NCI-H526 (cell line): ENCODE measurements at regions not wholly inside any gene's neighbourhood (a gene's known extent, or its start where the extent isn't known, plus 50 kb on each side); places are given as distances from the start of the nearest gene placed in this dataset.

ENCODE experiments used
- DNase-seq, 2 experiments: peaks; one replicate each; lab custom pipeline; 2025; lab: John Stamatoyannopoulos, UW

DNA sequence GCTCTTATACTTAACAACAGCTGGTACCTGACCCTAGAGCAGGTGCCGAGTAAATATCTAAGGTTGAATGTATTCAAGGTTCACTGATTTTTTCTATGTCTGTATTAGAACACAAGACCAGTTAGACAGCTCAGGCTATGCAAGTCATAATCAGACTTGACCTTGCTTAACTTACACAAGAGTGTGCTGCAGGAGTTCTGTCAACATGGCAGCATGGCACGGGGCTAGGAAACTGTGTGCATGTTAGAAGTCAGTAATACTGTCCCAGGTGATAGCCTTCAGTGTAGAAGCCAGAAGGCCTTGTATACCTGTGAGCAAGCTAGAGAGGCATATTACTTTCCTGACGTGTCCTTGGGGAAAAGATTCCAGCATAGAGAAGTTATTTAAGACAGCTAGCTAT lies 253.1 kb downstream of the FAT3 start:
- DNase-seq: peak in 1 of 2 experiments; percentile 60

- DNase-seq: no peak
Measured at GRCh38 chr11:92480499-92480898, 255.9 kb downstream of the FAT3 start.

- peak; percentile 69 to 79 for DNase-seq
Measured at GRCh38 chr11:92482492-92483060, 258.0 kb downstream of the FAT3 start.

GRCh38 chr11:92484570-92484969 lies 260.0 kb downstream of the FAT3 start:
- DNase-seq: no peak

GRCh38 chr11:92489826-92490399 lies 265.3 kb downstream of the FAT3 start:
- peak; percentile 98 to 99 for DNase-seq

DNA sequence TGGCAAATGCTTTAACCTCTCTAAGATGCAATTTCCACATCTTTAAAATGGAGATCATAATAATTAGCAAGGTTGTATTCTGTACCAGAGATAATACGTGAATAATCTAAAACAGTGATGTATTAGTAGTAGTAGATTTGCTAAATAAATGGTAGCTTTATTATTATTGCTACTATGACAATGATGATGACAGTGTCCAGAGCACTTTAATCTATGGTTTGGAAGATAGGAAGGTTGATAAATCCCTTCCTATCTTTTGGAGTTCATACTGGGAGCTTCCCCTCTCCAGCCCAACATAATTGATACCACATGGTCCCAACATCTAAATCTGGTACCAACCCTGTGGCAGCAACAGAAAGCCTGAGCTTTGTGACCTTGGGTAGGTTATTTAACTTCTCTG lies 267.8 kb downstream of the FAT3 start:
- no peak for DNase-seq

DNA sequence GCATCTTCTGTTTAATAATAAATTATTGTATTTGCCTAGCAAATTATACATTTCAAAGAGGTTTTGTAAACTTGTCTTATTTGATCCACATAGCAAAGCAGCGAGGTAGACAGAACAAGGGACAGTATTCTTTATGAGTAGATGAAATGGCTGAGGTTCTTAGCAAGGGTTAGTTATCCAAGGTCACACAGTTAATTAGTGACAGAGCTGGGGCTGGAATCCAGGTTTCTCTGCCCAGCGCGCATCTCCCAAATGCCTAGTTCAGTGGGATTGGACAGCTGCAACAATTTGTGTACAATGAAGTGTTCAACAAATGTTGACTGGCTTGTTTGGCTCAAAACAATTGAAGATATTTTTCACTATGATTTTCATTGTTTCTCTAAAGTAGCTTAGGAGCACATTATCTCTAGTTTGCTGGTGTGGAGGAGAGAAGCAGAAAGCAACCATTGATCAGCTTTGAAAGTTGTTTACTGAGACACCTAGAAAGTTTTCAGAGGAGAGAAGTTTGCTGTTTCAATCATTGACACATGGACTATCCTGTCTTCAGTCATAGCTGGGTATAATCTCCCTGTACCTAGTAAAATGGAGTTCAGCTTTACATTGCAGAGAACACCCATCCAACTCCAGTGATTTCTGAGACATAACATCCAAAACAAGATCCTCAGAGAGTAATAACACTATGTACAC lies 270.6 kb downstream of the FAT3 start:
- peak; percentile 98 to 99 for DNase-seq

GRCh38 chr11:92500453-92500852 lies 275.8 kb downstream of the FAT3 start:
- DNase-seq: no peak

GRCh38 chr11:92501066-92501739 lies 276.6 kb downstream of the FAT3 start:
- DNase-seq: peak; percentile 61

DNA sequence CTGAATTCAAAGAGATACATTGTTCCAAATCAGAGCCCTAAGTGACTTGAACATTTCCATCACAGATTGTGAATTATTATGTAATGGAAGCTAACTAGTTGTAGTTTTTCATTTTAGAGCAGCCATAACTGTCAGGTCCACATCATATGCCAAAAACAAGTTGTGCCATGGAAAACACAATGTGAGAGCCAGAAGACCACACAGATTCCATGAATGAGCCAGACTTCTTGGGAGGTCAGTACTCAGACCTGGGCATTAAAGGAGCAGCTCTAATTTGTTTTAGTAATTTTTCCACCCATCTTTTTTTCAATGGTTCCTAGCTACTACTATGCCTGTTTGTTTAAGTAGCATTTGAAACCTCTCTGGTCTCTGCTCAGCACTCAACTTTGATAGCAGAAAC lies 279.4 kb downstream of the FAT3 start:
- DNase-seq: no peak

- DNase-seq: peak; percentile 59 to 73
Measured at GRCh38 chr11:92504534-92504933, 279.9 kb downstream of the FAT3 start.

- no peak for DNase-seq
Measured at GRCh38 chr11:92505689-92506088, 281.1 kb downstream of the FAT3 start.

DNA sequence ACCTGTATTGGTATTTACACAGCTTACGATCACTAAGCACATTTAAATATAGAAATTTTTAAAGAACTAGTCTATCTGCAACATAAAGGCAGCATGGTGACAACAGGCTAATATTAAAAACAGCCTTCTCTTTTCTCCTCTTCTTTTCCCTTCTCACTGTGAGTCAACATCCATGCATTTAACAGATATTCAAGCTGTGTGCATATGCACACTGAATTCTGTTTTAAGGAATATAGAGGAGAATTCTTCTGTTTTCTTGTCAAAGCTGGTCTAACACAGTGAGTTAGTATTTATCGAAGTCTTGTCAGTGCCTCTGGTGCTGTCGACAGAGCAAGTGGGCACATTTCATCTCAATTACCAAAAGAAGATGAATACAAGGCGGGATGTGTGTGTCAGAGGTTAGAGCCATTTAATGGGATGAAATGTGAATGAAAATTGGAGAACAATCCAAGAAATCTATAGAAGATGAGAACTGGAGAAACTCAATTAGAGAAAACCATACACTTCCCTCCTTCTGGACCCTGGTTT lies 282.3 kb downstream of the FAT3 start:
- DNase-seq: peak in 1 of 2 experiments; percentile 33

DNA sequence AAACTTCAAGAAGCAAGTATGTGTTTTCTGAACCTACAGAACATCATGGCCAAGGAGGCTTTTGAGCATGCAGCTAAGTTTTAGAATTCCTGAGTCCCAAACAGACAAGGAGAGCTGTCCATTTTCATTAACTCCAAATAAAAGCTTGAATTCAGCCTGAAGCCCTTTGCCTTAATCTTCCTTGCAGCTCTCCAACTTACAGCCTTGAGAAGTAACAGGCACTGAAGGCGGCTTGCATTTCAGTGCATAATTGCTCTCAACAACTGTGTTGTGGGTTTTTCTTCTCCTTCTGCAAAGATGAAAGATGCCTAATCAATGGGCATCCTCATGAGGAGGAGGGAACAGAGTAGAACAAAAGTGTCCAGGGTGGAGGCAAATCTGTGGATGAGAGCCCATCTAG lies 286.0 kb downstream of the FAT3 start:
- no peak for DNase-seq

GRCh38 chr11:92511522-92512203 lies 287.0 kb downstream of the FAT3 start:
- no peak for DNase-seq

DNA sequence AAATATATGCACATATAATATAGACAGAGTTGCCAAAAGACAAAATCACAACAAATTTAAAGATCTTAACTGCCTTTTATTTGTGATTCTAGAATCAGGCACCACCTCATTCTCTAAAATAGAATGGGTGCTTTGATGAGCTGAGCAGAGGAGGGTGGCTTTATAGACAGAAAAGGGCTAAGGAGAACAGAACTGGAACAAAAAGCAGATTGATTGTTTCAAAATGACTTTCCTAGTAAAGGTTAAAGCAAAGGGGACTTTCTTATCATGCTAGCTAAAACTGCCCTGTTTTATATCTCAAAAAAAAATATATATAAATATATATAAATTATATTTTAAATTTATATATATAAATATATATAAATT lies 287.6 kb downstream of the FAT3 start:
- DNase-seq: no peak

GRCh38 chr11:92523611-92524010 lies 299.0 kb downstream of the FAT3 start:
- DNase-seq: no peak

DNA sequence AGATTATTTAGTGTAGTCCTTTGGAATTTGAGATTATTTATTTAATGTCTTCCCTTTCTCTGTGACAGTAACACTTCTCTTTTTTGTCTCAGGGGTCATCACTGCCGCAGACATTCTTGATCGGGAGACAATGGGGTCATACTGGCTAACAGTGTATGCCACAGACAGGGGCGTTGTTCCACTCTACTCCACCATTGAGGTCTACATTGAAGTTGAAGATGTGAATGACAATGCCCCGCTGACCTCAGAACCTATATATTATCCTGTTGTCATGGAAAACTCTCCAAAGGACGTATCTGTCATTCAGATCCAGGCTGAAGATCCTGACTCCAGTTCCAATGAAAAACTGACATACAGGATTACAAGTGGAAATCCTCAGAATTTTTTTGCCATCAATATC lies 299.9 kb downstream of the FAT3 start:
- peak in 1 of 2 experiments; percentile 79 for DNase-seq

GRCh38 chr11:92527467-92527866 lies 302.8 kb downstream of the FAT3 start:
- no peak for DNase-seq

DNA sequence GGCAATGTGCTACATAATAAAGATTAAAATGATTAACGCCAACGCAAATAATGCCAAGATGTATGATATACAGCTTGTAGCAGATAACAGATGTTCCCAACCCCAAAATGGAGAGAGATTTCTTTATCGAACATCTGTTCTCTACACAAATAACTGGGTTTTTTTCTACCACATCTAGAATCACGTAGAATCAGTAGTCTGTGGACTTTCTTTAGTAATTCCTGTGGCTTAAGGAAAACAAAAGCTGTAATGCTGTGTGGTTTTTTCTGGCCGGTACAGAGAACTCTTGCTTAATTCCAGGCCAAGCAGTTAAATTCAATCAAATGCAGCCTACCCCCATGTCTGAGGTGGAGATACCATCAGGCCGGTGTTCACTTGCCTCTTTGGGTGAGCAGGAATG lies 303.4 kb downstream of the FAT3 start:
- no peak for DNase-seq

GRCh38 chr11:92531065-92531739 lies 306.6 kb downstream of the FAT3 start:
- peak; percentile 99 to 100 for DNase-seq
